HepG2 (cell line): ENCODE measurements at regions not wholly inside any gene's neighbourhood (a gene's known extent, or its start where the extent isn't known, plus 50 kb on each side); places are given as distances from the start of the nearest gene placed in this dataset.

Source experiments
- ATAC-seq: fragments of 200-7000 bp; cut with Tn5 transposase; 3 replicates; pipeline ENCODE4 v1.9.1; 2020; ENCODE audit warnings: mild to moderate bottlenecking, moderate library complexity
- BruUV-seq: library from RNA; stranded (reverse); fragments of 400-500 nt; replicated peaks from 2 replicates; lab custom pipeline; 2021; lab: Mats Ljungman, UMichigan
- CTCF ChIA-PET: fragments of 300-600 bp; formaldehyde crosslinking; extraction: SDS; loops from one replicate; lab custom pipeline; 2021; ENCODE audit warnings: low total read pairs, inconsistent platforms, low intra/inter-chr PET ratio; lab: Yijun Ruan, JAX
- POLR2A ChIA-PET: fragments of 350-600 bp; sonication (Branson Sonifier 250); formaldehyde crosslinking; loops from one replicate; lab custom pipeline; 2020; ENCODE audit warnings: antibody characterized with exemption, inconsistent platforms; lab: Yijun Ruan, JAX
- DNase-seq: peaks from one replicate; pipeline ENCODE4 v3.0.0-alpha.2; 2015; ENCODE audit warnings: low spot score
- FAIRE-seq: peaks from 3 replicates; lab custom pipeline; 2011; peaks lifted over from hg19 to GRCh38; lab: Jason Lieb, UNC
- H2AFZ ChIP-seq: one replicate; pipeline ENCODE4 v1.6.1; 2011; ENCODE audit warnings: low read length, inconsistent platforms
- H3K27ac ChIP-seq: fragments of 300-600 bp; 3 replicates; pipeline ENCODE4 v1.8.0; 2011; ENCODE audit warnings: mixed run types, mild to moderate bottlenecking, mixed read lengths, low read length, inconsistent platforms; ENCODE audit not compliant: insufficient read depth; ENCODE audit errors: extremely low read length
- H3K27me3 ChIP-seq, 2 experiments: fragments of 200-600 bp in 1 of 2; 2 replicates in 1 of 2; 3 replicates in 1 of 2; pipeline versions ENCODE4 v1.6.0 to v1.8.0; 2011; ENCODE audit warnings: low read length in 2 of 2, mild to moderate bottlenecking in 2 of 2, moderate library complexity in 2 of 2, inconsistent platforms in 1 of 2; ENCODE audit not compliant: insufficient read depth in 2 of 2, control insufficient read depth in 1 of 2
- H3K36me3 ChIP-seq, 2 experiments: fragments of 200-600 bp in 1 of 2; replicated peaks in 1 of 2; 2 replicates in 1 of 2; 3 replicates in 1 of 2; pipeline versions ENCODE4 v1.5.1 to v1.8.0; 2011; ENCODE audit warnings: low read length in 2 of 2, inconsistent platforms in 1 of 2; ENCODE audit not compliant: insufficient read depth in 2 of 2, control insufficient read depth in 1 of 2
- H3K4me1 ChIP-seq: 2 replicates; pipeline ENCODE4 v1.5.1; 2012; ENCODE audit warnings: low read length, inconsistent platforms; ENCODE audit not compliant: insufficient read depth
- H3K4me2 ChIP-seq: 2 replicates; pipeline ENCODE4 v1.6.0; 2011; ENCODE audit warnings: low read depth, low read length, inconsistent platforms
- H3K4me3 ChIP-seq, 3 experiments: fragments of 200-600 bp in 1 of 3; sonication (generic), shearing (Covaris generic) in 1 of 3; replicated peaks in 1 of 3; 2 replicates each; pipeline ENCODE4 v1.5.1; 2011 to 2016; ENCODE audit warnings: low read length in 3 of 3, inconsistent platforms in 2 of 3, low read depth in 2 of 3, mild to moderate bottlenecking in 2 of 3, control low read depth in 1 of 3, mixed read lengths in 1 of 3; ENCODE audit not compliant: insufficient read depth in 1 of 3
- H3K79me2 ChIP-seq: one replicate; pipeline ENCODE4 v1.6.1; 2011; ENCODE audit warnings: low read length, inconsistent platforms; ENCODE audit not compliant: insufficient read depth
- H3K9ac ChIP-seq: 2 replicates; pipeline ENCODE4 v1.6.0; 2011; ENCODE audit warnings: mild to moderate bottlenecking, low read depth, low read length, inconsistent platforms; ENCODE audit not compliant: insufficient read depth
- H3K9me3 ChIP-seq: 2 replicates; pipeline ENCODE4 v1.5.1; 2012; ENCODE audit warnings: mild to moderate bottlenecking, low read length
- H4K20me1 ChIP-seq: 2 replicates; pipeline ENCODE4 v1.6.0; 2011; ENCODE audit warnings: inconsistent platforms, mild to moderate bottlenecking, low read length, moderate library complexity; ENCODE audit not compliant: insufficient read depth
- DMTF1 ChIP-seq: sonication (generic); formaldehyde crosslinking; IDR thresholded peaks from 2 replicates; pipeline ENCODE4 v1.4.0; 2020; ENCODE audit warnings: mild to moderate bottlenecking, missing genetic modification reagents
- FOXC1 ChIP-seq: sonication (generic); formaldehyde crosslinking; IDR thresholded peaks from 2 replicates; pipeline ENCODE4 v1.8.0; 2022; ENCODE audit warnings: mild to moderate bottlenecking, missing genetic modification reagents, borderline replicate concordance
- GPN1 ChIP-seq: sonication (generic); formaldehyde crosslinking; IDR thresholded peaks from 2 replicates; pipeline ENCODE4 v1.5.1; 2020; ENCODE audit warnings: missing genetic modification reagents, borderline replicate concordance
- ONECUT2 ChIP-seq: sonication (generic); formaldehyde crosslinking; IDR thresholded peaks from 2 replicates; pipeline ENCODE4 v1.4.0; 2020; ENCODE audit warnings: missing genetic modification reagents
- RBM22 ChIP-seq: fragments of 200-400 bp; formaldehyde crosslinking; optimal IDR thresholded peaks from 2 replicates; pipeline ENCODE3; 2017; ENCODE audit warnings: mild to moderate bottlenecking, low read length, moderate library complexity
- THAP8 ChIP-seq: sonication (generic); formaldehyde crosslinking; IDR thresholded peaks from 2 replicates; pipeline ENCODE4 v1.5.1; 2020; ENCODE audit warnings: missing genetic modification reagents, mild to moderate bottlenecking, borderline replicate concordance
- XBP1 ChIP-seq: sonication (generic); formaldehyde crosslinking; IDR thresholded peaks from 2 replicates; pipeline ENCODE4 v1.5.0; 2020; ENCODE audit warnings: missing genetic modification reagents
- ZMAT3 ChIP-seq: sonication (generic); formaldehyde crosslinking; conservative IDR thresholded peaks from 2 replicates; pipeline ENCODE4 v1.7.0; 2021; ENCODE audit warnings: missing genetic modification reagents
- ZNF614 ChIP-seq: IDR thresholded peaks from 2 replicates; pipeline ENCODE4 v1.6.1; 2018; ENCODE audit warnings: missing biosample characterization, missing genetic modification reagents, inconsistent platforms, borderline replicate concordance
- ZNF780A ChIP-seq: sonication (generic); formaldehyde crosslinking; IDR thresholded peaks from 2 replicates; pipeline ENCODE4 v1.8.0; 2022; ENCODE audit warnings: mild to moderate bottlenecking, missing genetic modification reagents, moderate library complexity
- ZSCAN20 ChIP-seq: sonication (generic); formaldehyde crosslinking; IDR thresholded peaks from 2 replicates; pipeline ENCODE4 v1.4.0; 2020; ENCODE audit warnings: missing genetic modification reagents, mild to moderate bottlenecking, borderline replicate concordance
- ZSCAN21 ChIP-seq: sonication (generic); formaldehyde crosslinking; IDR thresholded peaks from 2 replicates; pipeline ENCODE4 v1.8.0; 2022; ENCODE audit warnings: mild to moderate bottlenecking, missing genetic modification reagents, moderate library complexity, borderline replicate concordance
- in situ Hi-C: cut with HindIII; loops from 2 replicates; pipeline ENCODE4 v1.10.0; 2017; ENCODE audit warnings: low pct_unique_long_range_greater_than_20kb; ENCODE audit not compliant: extremely low pct_ligation_motif_present
- intact Hi-C: fragments of 100-400 bp; cut with micrococcal nuclease; formaldehyde crosslinking; loops from one replicate; pipeline ENCODE4 v1.10.0; 2022; ENCODE audit not compliant: unreplicated experiment
- TF ChIP-seq, protein P1 (sequence below): IDR thresholded peaks from 2 replicates; pipeline ENCODE4 v1.6.1; 2016; ENCODE audit warnings: missing biosample characterization, missing genetic modification reagents, low read depth
- TF ChIP-seq, protein P2 (sequence below): sonication (generic); formaldehyde crosslinking; IDR thresholded peaks from 2 replicates; pipeline ENCODE4 v1.4.0; 2020; ENCODE audit warnings: missing genetic modification reagents, borderline replicate concordance
- TF ChIP-seq, protein P3 (sequence below): sonication (generic); formaldehyde crosslinking; IDR thresholded peaks from 2 replicates; pipeline ENCODE4 v1.5.0; 2020; ENCODE audit warnings: mild to moderate bottlenecking, missing genetic modification reagents

DNA sequence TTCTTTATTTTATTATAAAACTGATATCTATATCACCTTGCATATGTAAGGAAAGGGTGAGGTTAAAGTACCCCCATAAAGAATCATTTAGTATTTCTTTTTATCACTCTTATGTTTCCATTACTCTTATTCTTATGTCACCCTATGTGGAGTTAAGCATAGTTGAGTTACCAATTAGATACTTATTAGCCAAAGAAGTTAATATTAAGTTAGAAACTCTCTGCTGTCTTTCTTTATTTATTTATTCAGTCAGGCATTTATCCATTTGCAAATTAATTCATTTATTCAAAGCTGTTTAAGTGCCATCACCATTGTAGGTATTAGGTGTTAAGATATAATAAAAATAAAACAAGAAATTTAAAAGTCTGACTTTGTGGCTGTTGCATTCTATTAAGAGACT lies 1279.1 kb upstream of the CITED2 start:
- Histone ChIP-seq H3K4me3 (no peak overlapping the region), H3K36me3 (no peaks in the 10 kb centered on the region), H3K27me3 (no peaks in the 10 kb centered on the region), H3K27ac (no peak overlapping the region), H3K79me2 (no peaks in the 10 kb centered on the region), H4K20me1 (no peaks in the 10 kb centered on the region), H2AFZ (no peak overlapping the region), H3K9ac (no peak overlapping the region), H3K9me3 (peaks cover 18% of the 10 kb centered on the region; the same call in 1 of the 2 replicates), H3K4me2 (no peak overlapping the region), H3K4me1 (no peaks in the 10 kb centered on the region)
- BruUV-seq, result no TSS peak
- DNase-seq (no peak), FAIRE-seq (no peak), ATAC-seq (no peak)
- in situ Hi-C loops, result no loop called here
- intact Hi-C loops, result no loop called here
- CTCF ChIA-PET, result no interaction called here
- POLR2A ChIA-PET, result no interaction called here
- TF ChIP-seq DMTF1 (CRISPR knock-in tag) (no peak), GPN1 (no peak), ZSCAN20 (no peak), ZMAT3 (CRISPR knock-in tag) (no peak), XBP1 (CRISPR knock-in tag) (no peak), ZNF614 (no peak), ONECUT2 (no peak), ZSCAN21 (CRISPR knock-in tag) (no peak), RBM22 (no peak), ZNF780A (CRISPR knock-in tag) (no peak), THAP8 (no peak), FOXC1 (no peak)
- TF ChIP-seq, protein P1, sequence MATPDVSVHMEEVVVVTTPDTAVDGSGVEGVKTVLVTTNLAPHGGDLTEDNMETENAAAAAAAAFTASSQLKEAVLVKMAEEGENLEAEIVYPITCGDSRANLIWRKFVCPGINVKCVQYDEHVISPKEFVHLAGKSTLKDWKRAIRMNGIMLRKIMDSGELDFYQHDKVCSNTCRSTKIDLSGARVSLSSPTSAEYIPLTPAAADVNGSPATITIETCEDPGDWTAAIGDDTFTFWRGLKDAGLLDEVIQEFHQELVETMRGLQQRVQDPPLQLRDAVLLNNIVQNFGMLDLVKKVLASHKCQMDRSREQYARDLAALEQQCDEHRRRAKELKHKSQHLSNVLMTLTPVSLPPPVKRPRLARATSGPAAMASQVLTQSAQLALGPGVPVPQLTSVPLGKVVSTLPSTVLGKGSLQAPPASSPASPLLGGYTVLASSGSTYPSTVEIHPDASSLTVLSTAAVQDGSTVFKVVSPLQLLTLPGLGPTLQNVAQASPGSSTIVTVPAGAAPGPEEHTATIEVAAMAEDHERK (CRISPR knock-in tag), result no peak
- TF ChIP-seq, protein P2, sequence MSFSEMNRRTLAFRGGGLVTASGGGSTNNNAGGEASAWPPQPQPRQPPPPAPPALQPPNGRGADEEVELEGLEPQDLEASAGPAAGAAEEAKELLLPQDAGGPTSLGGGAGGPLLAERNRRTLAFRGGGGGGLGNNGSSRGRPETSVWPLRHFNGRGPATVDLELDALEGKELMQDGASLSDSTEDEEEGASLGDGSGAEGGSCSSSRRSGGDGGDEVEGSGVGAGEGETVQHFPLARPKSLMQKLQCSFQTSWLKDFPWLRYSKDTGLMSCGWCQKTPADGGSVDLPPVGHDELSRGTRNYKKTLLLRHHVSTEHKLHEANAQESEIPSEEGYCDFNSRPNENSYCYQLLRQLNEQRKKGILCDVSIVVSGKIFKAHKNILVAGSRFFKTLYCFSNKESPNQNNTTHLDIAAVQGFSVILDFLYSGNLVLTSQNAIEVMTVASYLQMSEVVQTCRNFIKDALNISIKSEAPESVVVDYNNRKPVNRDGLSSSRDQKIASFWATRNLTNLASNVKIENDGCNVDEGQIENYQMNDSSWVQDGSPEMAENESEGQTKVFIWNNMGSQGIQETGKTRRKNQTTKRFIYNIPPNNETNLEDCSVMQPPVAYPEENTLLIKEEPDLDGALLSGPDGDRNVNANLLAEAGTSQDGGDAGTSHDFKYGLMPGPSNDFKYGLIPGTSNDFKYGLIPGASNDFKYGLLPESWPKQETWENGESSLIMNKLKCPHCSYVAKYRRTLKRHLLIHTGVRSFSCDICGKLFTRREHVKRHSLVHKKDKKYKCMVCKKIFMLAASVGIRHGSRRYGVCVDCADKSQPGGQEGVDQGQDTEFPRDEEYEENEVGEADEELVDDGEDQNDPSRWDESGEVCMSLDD, result no peak
- TF ChIP-seq, protein P3, sequence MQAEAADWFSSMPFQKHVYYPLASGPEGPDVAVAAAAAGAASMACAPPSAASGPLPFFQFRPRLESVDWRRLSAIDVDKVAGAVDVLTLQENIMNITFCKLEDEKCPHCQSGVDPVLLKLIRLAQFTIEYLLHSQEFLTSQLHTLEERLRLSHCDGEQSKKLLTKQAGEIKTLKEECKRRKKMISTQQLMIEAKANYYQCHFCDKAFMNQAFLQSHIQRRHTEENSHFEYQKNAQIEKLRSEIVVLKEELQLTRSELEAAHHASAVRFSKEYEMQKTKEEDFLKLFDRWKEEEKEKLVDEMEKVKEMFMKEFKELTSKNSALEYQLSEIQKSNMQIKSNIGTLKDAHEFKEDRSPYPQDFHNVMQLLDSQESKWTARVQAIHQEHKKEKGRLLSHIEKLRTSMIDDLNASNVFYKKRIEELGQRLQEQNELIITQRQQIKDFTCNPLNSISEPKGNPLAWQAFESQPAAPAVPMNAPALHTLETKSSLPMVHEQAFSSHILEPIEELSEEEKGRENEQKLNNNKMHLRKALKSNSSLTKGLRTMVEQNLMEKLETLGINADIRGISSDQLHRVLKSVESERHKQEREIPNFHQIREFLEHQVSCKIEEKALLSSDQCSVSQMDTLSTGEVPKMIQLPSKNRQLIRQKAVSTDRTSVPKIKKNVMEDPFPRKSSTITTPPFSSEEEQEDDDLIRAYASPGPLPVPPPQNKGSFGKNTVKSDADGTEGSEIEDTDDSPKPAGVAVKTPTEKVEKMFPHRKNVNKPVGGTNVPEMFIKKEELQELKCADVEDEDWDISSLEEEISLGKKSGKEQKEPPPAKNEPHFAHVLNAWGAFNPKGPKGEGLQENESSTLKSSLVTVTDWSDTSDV (CRISPR knock-in tag), result no peak
